GM06990 (cell line): ENCODE measurements at regions not wholly inside any gene's neighbourhood (a gene's known extent, or its start where the extent isn't known, plus 50 kb on each side); places are given as distances from the start of the nearest gene placed in this dataset.

Experiments
- DNase-seq: peaks from one replicate; pipeline ENCODE4 v3.0.0-alpha.2; 2011; ENCODE audit not compliant: insufficient read length; ENCODE audit errors: extremely low read depth
- H3K27me3 ChIP-seq: replicated peaks from 2 replicates; pipeline ENCODE4 v1.6.0; 2011; ENCODE audit warnings: low read length; ENCODE audit not compliant: control insufficient read depth, insufficient read depth
- H3K36me3 ChIP-seq: 2 replicates; pipeline ENCODE4 v1.5.1; 2011; ENCODE audit warnings: low read length; ENCODE audit not compliant: control insufficient read depth, insufficient read depth
- H3K4me3 ChIP-seq: replicated peaks from 2 replicates; pipeline ENCODE4 v1.5.1; 2011; ENCODE audit warnings: low read depth, mild to moderate bottlenecking, control low read depth, low read length
- CTCF ChIP-seq: IDR thresholded peaks from 2 replicates; pipeline ENCODE4 v1.5.1; 2011; ENCODE audit warnings: low read length, control low read depth, mild to moderate bottlenecking, inconsistent platforms; ENCODE audit not compliant: insufficient read depth, poor library complexity, severe bottlenecking

GRCh38 chr3:147669077-147669476 lies 259.9 kb downstream of the ZIC1 start:
- no peak for DNase-seq
- no peak for TF ChIP-seq CTCF
- no peaks in the 10 kb centered on the region for H3K27me3 ChIP-seq
- H3K4me3 ChIP-seq: no peak overlapping the region
- no peaks in the 10 kb centered on the region for H3K36me3 ChIP-seq

- no peak for TF ChIP-seq CTCF
- Histone ChIP-seq H3K4me3 (no peak overlapping the region), H3K27me3 (no peaks in the 10 kb centered on the region), H3K36me3 (no peaks in the 10 kb centered on the region)
- no peak for DNase-seq
These were observed 262.9 kb downstream of the ZIC1 start for GRCh38 chr3:147672035-147672434.

- H3K27me3 ChIP-seq: no peaks in the 10 kb centered on the region
- H3K36me3 ChIP-seq: no peaks in the 10 kb centered on the region
- no peak overlapping the region for H3K4me3 ChIP-seq
- no peak for DNase-seq
- TF ChIP-seq CTCF: no peak
These were observed 263.3 kb downstream of the ZIC1 start for GRCh38 chr3:147672436-147672835.

- no peaks in the 10 kb centered on the region for H3K27me3 ChIP-seq
- no peak for TF ChIP-seq CTCF
- no peak overlapping the region for H3K4me3 ChIP-seq
- DNase-seq: no peak
- no peaks in the 10 kb centered on the region for H3K36me3 ChIP-seq
These were observed 266.6 kb downstream of the ZIC1 start for GRCh38 chr3:147675761-147676160.

- no peak for TF ChIP-seq CTCF
- Histone ChIP-seq H3K27me3 (no peaks in the 10 kb centered on the region), H3K36me3 (no peaks in the 10 kb centered on the region), H3K4me3 (no peak overlapping the region)
- DNase-seq: no peak
These were observed 271.8 kb downstream of the ZIC1 start for GRCh38 chr3:147680837-147681483.

- no peaks in the 10 kb centered on the region for H3K36me3 ChIP-seq
- H3K4me3 ChIP-seq: no peak overlapping the region
- H3K27me3 ChIP-seq: no peaks in the 10 kb centered on the region
- DNase-seq: no peak
- TF ChIP-seq CTCF: no peak
These were observed 279.7 kb downstream of the ZIC1 start for GRCh38 chr3:147688868-147689267.
